ENCODE measurements at regions not wholly inside any gene's neighbourhood (a gene's known extent, or its start where the extent isn't known, plus 50 kb on each side); places are given as distances from the start of the nearest gene placed in this dataset.

DNA sequence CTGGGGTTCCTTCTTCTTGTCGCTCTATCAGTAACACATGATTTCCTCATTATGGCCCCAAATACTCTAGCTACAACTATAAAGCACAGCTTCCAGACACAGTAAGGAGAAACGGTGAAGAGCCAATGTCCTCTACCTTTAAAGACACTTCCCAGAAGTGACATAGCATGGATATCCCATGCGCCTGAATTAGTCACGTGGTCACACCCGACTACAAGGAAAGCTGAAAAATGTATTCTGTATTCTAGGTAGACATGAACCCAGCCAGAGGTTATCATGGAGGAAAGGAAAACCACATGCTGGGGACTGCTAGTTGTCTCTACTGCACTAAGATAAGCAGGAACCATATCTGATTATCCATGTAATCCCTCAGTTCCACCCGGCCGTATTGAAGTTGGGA, 244.3 kb downstream of the LMX1A start:
- H2AFZ ChIP-seq (ENCODE audit: low read depth, low read length) = no peak overlapping the region
- ChIA-PET CTCF (no interaction called here), POLR2A (no interaction called here)
- TF ChIP-seq POLR2AphosphoS5 (IDR thresholded peaks at IDR 0.05; ENCODE audit: insufficient read depth, low read depth, low read length) (no peak), JUN (IDR thresholded peaks at IDR 0.05; ENCODE audit: borderline replicate concordance, insufficient read depth, insufficient read length, low read depth) (no peak), MYC (IDR thresholded peaks at IDR 0.05; ENCODE audit: low read depth, low read length) (no peak), EZH2 (IDR thresholded peaks at IDR 0.05; ENCODE audit: borderline replicate concordance, low read depth, low read length, severe bottlenecking) (no peak), POLR2A (IDR thresholded peaks at IDR 0.05; ENCODE audit: low read depth, low read length) (no peak), GATA2 (IDR thresholded peaks at IDR 0.05; ENCODE audit: insufficient read depth, insufficient read length, low read depth, low read length) (no peak), FOS (IDR thresholded peaks at IDR 0.05; ENCODE audit: borderline replicate concordance, insufficient read depth, low read length) (no peak), MAX (IDR thresholded peaks at IDR 0.05; ENCODE audit: insufficient read depth, insufficient read length) (no peak)
- TF ChIP-seq, protein P1, sequence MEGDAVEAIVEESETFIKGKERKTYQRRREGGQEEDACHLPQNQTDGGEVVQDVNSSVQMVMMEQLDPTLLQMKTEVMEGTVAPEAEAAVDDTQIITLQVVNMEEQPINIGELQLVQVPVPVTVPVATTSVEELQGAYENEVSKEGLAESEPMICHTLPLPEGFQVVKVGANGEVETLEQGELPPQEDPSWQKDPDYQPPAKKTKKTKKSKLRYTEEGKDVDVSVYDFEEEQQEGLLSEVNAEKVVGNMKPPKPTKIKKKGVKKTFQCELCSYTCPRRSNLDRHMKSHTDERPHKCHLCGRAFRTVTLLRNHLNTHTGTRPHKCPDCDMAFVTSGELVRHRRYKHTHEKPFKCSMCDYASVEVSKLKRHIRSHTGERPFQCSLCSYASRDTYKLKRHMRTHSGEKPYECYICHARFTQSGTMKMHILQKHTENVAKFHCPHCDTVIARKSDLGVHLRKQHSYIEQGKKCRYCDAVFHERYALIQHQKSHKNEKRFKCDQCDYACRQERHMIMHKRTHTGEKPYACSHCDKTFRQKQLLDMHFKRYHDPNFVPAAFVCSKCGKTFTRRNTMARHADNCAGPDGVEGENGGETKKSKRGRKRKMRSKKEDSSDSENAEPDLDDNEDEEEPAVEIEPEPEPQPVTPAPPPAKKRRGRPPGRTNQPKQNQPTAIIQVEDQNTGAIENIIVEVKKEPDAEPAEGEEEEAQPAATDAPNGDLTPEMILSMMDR (IDR thresholded peaks at IDR 0.05; ENCODE audit: extremely low read depth in 1 of 2, insufficient read depth in 1 of 2, low read depth in 1 of 2, low read length in 2 of 2) = no peak
- no peaks in the 10 kb centered on the region for H4K20me1 ChIP-seq (replicated peaks; ENCODE audit: control insufficient read depth, extremely low read depth, insufficient read depth, low read length)
- H3K9ac ChIP-seq (replicated peaks; ENCODE audit: extremely low read depth, insufficient read depth, low read length) = no peak overlapping the region
- no peak for DNase-seq (ENCODE audit: low read depth, low spot score)
- no peak for FAIRE-seq
- intact Hi-C loops (cut with micrococcal nuclease) (no loop called here), dilution Hi-C loops (cut with MboI; ENCODE audit: extremely low pct_ligation_motif_present, low sequenced_read_pairs) (no loop called here)
- H3K9me1 ChIP-seq (replicated peaks; ENCODE audit: control insufficient read depth, extremely low read depth, insufficient read depth, low read length) = no peaks in the 10 kb centered on the region
- no peak overlapping the region for H3K27ac ChIP-seq (ENCODE audit: insufficient read depth, low read depth, low read length)
- H3K36me3 ChIP-seq (ENCODE audit: control insufficient read depth in 2 of 2, extremely low read depth in 1 of 2, insufficient read depth in 2 of 2, low read length in 2 of 2) = no peaks in the 10 kb centered on the region
- no peak overlapping the region for H3K4me3 ChIP-seq (replicated peaks in 1 of 3; ENCODE audit: insufficient read depth in 1 of 3, low read depth in 1 of 3, low read length in 3 of 3)
- peaks cover 0 to 5% of the 10 kb centered on the region in 2 experiments for H3K27me3 ChIP-seq (ENCODE audit: control insufficient read depth in 2 of 2, insufficient read depth in 2 of 2, low read length in 2 of 2)
- H3K4me2 ChIP-seq (ENCODE audit: insufficient read depth, low read length) = no peak overlapping the region
- no peaks in the 10 kb centered on the region for H3K4me1 ChIP-seq (ENCODE audit: control insufficient read depth, extremely low read depth, insufficient read depth, low read length)
- no peaks in the 10 kb centered on the region for H3K79me2 ChIP-seq (ENCODE audit: control insufficient read depth, insufficient read depth, low read length)
- H3K9me3 ChIP-seq (replicated peaks; ENCODE audit: control insufficient read depth, insufficient read depth, low read length) = no peaks in the 10 kb centered on the region
- no TSS peak for BruUV-seq (replicated peaks)

All from endothelial cell of umbilical vein (primary cell).